GM19025 (cell line): ENCODE measurements at regions not wholly inside any gene's neighbourhood (a gene's known extent, or its start where the extent isn't known, plus 50 kb on each side); places are given as distances from the start of the nearest gene placed in this dataset.

Experiments used
- ATAC-seq: cut with Tn5 transposase; IDR thresholded peaks from one replicate; pipeline ENCODE4 v1.9.1; 2021; ENCODE audit warnings: mild to moderate bottlenecking, low read depth, moderate library complexity; ENCODE audit not compliant: unreplicated experiment

GRCh38 chr2:175575346-175576258, 394.1 kb upstream of the ATP5MC3 start:
- ATAC-seq: peak; percentile 97

DNA sequence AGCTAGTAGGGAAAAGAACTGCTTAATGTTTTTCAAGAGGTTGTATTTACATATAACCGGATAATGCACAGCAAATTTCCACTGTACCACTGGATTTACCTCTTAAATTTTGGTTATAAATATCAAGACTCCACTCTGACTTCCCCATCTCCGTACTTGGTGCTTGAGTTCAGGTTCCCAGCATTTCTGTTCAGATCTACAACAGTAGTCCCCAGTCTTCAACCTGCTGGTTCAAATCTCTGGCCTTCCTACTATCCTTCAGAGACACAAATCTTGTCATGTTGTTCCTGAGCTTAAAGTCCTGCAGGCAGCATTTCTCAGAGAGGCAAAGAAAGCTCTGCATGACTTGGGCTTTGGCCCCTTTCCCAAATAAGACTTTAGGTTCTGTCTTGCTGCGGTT, 392.6 kb upstream of the ATP5MC3 start:
- no peak for ATAC-seq

DNA sequence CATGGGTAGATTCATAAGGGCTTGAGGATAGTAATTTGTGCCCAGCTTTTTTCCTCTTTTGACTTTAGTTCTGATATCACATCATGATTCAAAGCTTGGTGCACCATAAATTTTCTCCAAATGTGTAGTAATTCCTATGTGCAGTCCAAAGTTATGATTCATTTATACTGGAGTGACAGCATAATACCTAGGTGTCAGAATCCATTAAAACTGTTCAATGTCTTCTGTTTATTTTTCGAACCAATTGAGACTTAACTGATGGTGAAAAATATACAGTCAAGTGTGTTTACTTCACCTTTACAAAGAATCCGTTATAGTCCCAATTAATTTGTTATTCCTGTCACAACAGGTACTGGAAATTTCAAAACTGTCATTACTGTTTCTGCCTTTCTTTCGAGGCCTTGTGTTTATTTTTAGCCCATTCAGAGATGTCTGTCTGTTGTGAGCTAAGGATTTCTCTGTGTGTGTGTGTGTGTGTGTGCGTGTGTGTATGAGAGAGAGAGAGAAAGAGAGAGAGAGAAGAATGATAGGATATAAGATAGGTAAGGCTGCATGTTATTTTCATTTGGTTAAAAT, 389.7 kb upstream of the ATP5MC3 start:
- no peak for ATAC-seq

DNA sequence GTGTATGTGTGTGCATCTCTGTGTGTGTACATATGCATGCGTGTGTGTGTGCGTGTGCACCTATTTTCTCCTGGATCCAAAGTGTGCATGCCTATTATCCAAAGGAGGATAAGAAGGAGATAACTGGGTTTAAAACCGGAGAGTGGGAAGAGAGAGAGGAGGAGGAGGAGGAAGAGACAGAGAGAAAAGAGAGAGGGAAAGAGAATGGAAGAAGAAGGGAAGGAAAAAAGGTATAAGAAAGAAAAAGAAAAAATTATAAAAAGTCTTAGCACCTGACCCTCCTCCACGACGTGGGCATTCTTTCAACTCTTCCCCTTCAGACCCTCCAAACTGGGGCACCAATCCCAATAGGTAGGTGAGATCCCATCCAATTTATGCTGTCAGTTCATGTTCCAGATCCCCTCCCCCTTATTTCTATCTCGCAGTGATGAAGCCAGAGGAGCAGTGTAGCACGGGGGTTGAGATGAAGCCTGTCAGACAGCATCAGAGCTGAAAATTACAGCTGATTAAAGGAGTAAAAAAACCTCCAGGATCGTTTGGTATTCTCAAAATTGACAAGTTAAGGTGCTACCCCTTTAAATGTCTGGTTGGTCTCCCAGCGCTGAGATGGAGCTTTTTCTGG, 386.7 kb upstream of the ATP5MC3 start:
- no peak for ATAC-seq

DNA sequence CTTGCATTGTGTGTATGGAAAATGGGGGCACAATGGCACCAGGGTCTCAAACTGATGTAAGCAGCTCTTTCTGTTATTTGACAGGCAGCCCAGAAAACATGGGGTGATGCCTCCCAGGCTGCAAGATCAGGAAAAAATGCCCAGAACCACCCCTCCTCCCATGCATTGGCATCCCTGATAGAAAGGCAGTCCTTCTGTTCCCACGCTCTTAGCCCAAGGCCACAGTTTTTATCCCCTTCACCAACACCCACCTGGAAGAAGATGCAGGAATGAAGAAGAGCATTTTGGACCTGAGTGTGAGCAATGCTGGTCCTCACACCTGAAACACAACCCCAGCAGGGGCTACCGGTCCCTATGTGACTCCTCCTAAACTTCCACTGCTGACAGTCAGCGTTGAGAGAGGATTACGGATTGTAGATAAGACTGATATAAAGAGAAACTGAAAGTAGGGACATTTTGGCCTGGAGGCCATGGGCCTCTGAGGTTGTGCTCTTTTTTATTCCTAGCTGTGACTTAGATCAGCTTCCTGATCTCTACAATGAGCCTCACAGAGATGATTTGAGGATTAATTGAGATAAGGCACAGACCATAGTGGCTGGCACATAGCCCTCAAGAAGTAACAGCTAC, 386.0 kb upstream of the ATP5MC3 start:
- no peak for ATAC-seq

GRCh38 chr2:175560521-175561169, 379.1 kb upstream of the ATP5MC3 start:
- ATAC-seq: no peak

DNA sequence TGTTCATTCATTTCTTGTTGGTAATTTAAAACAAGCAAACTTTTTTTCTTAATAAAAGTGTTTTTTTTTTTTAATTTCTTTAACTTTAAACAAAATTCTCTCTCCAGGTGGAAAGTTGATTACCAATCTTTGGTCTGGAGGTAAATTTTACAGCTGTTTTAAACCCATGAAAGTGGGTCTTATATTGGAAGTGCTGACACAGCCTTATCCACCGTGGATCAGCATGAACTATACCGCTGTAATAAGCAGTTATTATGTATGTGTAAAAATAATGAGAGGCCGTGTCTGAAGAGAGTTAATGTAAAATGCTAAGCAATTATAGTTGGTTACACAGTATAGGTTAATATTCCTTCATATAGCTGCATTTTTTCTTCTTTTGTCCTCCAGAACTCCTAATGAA, 378.1 kb upstream of the ATP5MC3 start:
- no peak for ATAC-seq

DNA sequence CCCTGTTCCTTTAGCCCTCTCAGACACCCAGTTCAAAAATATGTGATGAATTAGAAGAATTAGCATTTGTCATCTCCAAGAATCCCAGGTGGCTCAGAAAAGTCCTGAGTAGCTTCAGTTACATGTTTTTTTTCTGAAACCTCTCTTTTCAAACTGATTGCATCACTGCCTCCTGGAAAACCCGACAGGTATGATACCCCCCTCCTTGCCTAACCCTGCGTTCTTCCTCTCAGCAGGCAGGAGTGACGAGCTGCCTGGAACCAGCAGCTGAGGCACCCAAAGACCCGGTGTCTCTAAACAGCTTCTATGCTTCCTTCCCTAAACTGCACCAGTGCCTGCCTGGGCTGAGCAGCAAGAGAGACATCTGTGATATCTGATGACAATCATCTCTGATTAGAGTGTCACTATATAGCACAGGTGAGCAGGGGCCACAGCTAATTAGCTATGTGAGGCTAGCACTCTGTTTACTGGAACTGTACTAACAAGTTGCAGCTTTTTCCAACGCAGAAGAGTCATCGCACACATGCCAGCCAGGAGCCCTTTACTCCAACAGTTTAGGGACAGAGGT, 376.4 kb upstream of the ATP5MC3 start:
- no peak for ATAC-seq

- ATAC-seq: no peak
Measured at GRCh38 chr2:175553910-175554309, 372.4 kb upstream of the ATP5MC3 start.

DNA sequence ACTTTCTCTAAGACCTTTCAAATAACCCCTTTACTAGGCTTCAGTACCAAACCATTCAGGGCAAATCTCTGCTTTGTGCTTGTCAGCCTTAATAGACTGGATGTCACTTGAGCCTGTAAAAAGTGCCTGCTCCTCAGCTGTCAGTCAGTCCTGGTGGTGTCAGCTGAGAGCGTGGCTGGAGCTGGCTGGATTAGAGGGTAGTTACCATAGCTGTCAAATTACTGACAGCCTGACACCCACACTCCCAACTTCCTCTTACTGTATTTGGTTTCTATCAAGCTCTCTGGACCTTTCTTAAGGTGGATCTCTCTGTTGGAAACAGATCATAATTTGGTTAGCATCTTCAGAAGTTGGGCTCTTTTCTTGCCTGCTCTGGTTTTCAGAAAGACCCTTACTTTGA, 371.4 kb upstream of the ATP5MC3 start:
- no peak for ATAC-seq

DNA sequence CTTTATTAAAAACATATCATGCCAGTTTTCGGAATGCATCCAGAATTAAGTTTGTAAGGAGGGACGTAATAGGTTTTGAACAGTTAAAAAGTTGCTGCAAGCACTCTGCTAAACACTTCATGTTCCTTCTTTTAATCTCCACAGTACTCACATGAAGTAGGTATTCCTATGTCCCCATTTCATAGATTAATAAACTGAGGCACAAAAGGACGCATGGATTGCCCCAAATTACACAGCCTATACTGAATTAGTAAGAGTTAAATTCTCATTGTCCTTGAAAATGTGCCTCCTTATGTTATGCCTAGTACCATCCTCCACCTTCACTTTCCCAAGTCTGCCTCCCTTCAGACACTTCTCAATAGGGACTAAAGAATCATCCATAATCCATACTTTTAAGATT, 358.9 kb upstream of the ATP5MC3 start:
- ATAC-seq: no peak

DNA sequence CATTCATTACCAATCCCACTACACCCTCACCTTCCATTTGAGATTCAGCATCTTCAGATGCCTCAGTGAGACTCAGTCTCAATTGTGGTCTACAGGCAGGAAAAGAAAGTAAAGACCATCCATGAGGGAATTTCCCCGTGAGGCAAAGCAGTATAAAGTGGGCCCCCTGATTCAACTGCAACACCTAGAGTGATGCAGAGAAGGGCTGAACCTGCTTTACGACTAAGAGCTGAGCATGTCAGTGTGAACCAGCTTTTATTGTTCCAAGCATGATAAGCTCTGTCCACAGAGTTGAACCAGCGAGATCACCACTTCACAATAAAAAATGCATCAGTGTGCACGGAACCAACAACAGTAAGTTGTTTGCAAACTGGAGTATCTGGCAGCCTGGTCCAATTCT, 357.6 kb upstream of the ATP5MC3 start:
- no peak for ATAC-seq

DNA sequence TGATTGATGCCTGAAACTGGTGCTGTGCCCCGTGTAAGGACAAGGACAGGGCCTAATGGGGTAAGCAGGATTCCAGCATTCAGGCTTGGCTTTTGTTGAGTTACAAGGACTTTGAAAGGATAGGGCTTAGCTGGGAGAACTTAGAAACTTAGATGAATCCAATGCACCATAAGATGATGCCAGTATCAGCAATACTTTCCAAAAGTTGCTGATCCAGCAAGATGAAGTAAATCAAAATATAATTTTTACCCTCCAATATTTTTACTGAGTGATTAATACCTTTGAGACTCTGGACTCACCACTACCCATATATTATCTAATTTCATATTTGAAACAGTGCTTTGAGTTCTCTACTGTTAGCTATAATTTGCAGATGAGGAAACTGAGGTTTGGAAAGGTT, 354.5 kb upstream of the ATP5MC3 start:
- no peak for ATAC-seq

DNA sequence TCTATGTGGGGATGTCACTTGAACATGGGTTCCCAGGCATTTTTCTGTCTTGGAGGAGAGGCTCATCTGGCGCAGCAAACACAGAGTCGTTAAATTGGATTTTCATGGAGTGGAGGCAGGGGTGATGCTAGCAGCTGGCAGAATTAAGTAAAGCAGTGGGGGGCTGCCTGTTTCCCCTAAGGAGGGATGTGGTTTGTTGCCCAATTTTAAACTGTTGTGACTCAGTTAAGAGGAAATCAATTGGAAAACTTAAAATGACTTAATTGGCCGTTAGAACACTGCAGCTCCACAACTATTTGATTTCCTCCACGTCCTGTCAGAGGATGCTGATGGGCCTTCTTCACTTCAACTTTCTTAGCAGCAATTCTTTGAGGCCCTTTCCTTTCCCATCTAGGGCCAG, 354.1 kb upstream of the ATP5MC3 start:
- no peak for ATAC-seq

- ATAC-seq: no peak
Measured at GRCh38 chr2:175525975-175526374, 344.5 kb upstream of the ATP5MC3 start.

GRCh38 chr2:175523001-175523400, 341.5 kb upstream of the ATP5MC3 start:
- no peak for ATAC-seq

- ATAC-seq: no peak
Measured at GRCh38 chr2:175518206-175518605, 336.7 kb upstream of the ATP5MC3 start.

- ATAC-seq: no peak
Measured at GRCh38 chr2:175516555-175516954, 335.0 kb upstream of the ATP5MC3 start.

DNA sequence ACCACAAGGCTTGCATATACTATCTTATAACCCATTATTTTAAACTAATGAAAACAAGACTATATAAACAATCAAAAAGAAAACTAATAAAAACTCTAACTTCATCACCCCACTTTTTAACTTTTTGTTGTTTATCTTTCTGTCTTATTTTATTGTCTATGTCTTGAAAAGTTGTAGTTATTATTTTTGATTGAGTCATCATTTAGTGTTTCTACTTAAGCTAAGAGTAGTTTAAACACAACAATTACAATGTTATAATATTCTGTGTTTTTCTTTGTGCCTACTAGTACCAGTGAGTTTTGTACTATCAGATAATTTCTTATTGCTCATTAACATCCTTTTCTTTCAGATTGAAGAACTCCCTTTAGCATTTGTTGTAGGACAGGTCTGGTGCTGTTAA, 318.7 kb upstream of the ATP5MC3 start:
- no peak for ATAC-seq

DNA sequence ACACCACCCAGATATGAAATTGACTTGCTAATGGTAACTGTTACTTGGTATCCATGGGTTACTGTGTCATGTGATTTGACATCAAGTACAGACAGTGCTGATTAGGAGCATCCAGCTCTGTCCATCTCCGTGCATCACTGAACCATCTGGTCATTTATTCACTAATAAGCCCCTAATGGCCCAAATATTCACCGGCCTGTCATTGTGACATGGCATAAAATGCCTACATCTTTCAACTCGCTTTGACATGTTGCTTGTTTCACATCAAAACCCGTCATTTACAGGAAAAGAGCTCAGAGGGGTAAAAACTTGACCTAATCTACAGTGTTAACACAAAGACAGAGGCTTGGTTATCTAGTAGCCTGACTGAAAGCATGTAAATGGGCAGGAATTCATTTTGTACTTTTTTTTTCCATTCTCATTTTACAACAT, 308.9 kb upstream of the ATP5MC3 start:
- ATAC-seq: no peak
